GM23248 (cell line): ENCODE measurements at regions not wholly inside any gene's neighbourhood (a gene's known extent, or its start where the extent isn't known, plus 50 kb on each side); places are given as distances from the start of the nearest gene placed in this dataset.

Source experiments
- EZH2 ChIP-seq: fragments of 200-600 bp; sonication (generic); IDR thresholded peaks from 2 replicates; pipeline ENCODE4 v1.6.1; 2018; ENCODE audit warnings: antibody characterized with exemption, mild to moderate bottlenecking; ENCODE audit not compliant: insufficient read depth, poor library complexity, severe bottlenecking
- EZH2phosphoT487 ChIP-seq: fragments of 200-600 bp; sonication (generic); IDR thresholded peaks from 2 replicates; pipeline ENCODE4 v1.6.1; 2018; ENCODE audit warnings: antibody characterized with exemption, moderate library complexity, mild to moderate bottlenecking, low read depth; ENCODE audit not compliant: insufficient read depth

GRCh38 chr13:89294115-89294867, 1623.1 kb downstream of the SLITRK5 start:
- TF ChIP-seq EZH2: no peak
- TF ChIP-seq EZH2phosphoT487: no peak
